ENCODE measurements at regions not wholly inside any gene's neighbourhood (a gene's known extent, or its start where the extent isn't known, plus 50 kb on each side); places are given as distances from the start of the nearest gene placed in this dataset.

- TF ChIP-seq CTCF (IDR thresholded peaks at IDR 0.05; ENCODE audit: low read depth, low read length) = no peak
- H3K4me3 ChIP-seq (ENCODE audit: low read depth, low read length) = no peak overlapping the region
These were observed 359.9 kb upstream of the ACTBL2 start for GRCh38 chr5:57842364-57843058.

- no peak for TF ChIP-seq CTCF (IDR thresholded peaks at IDR 0.05; ENCODE audit: low read depth, low read length)
- no peak overlapping the region for H3K4me3 ChIP-seq (ENCODE audit: low read depth, low read length)
These were observed 359.2 kb upstream of the ACTBL2 start for GRCh38 chr5:57841676-57842363.

GRCh38 chr5:57839437-57840079 is 356.9 kb upstream of the ACTBL2 start:
- TF ChIP-seq CTCF (IDR thresholded peaks at IDR 0.05; ENCODE audit: low read depth, low read length) = no peak
- no peak overlapping the region for H3K4me3 ChIP-seq (ENCODE audit: low read depth, low read length)

- no peak overlapping the region for H3K4me3 ChIP-seq (ENCODE audit: low read depth, low read length)
- no peak for TF ChIP-seq CTCF (IDR thresholded peaks at IDR 0.05; ENCODE audit: low read depth, low read length)
These were observed 356.4 kb upstream of the ACTBL2 start for GRCh38 chr5:57839025-57839424.

- H3K4me3 ChIP-seq (ENCODE audit: low read depth, low read length) = no peak overlapping the region
- no peak for TF ChIP-seq CTCF (IDR thresholded peaks at IDR 0.05; ENCODE audit: low read depth, low read length)
These were observed 354.3 kb upstream of the ACTBL2 start for GRCh38 chr5:57836921-57837320.

GRCh38 chr5:57836331-57836730 is 353.7 kb upstream of the ACTBL2 start:
- no peak overlapping the region for H3K4me3 ChIP-seq (ENCODE audit: low read depth, low read length)
- TF ChIP-seq CTCF (IDR thresholded peaks at IDR 0.05; ENCODE audit: low read depth, low read length) = no peak
